HG03521 (cell line): ENCODE measurements at regions not wholly inside any gene's neighbourhood (a gene's known extent, or its start where the extent isn't known, plus 50 kb on each side); places are given as distances from the start of the nearest gene placed in this dataset.
"Not testable (repeated sequence)": the region's sequence is repeated elsewhere in the genome, so short reads cannot be mapped to it uniquely, and the experiment has no call there.

Source experiments
- ATAC-seq: cut with Tn5 transposase; IDR thresholded peaks from one replicate; pipeline ENCODE4 v1.9.1; 2021; ENCODE audit warnings: mild to moderate bottlenecking, moderate library complexity; ENCODE audit not compliant: unreplicated experiment

DNA sequence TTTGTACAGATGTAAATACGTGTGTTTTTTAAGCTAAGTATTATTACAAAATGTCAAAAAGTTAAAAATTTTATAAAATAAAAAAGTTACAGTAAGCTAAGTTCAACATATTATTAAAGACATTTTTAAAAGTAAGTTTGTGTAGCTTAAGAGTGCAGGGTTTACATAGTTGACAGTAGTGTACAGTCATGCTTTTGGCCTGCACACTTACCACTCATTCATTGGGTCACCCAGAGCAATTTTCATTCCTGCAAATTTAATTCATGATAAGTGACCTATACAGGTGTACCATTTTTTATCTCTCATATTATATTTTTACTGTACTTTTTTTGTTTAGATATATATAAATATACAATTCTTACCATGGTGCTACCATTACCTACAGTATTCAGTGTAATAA, 769.9 kb upstream of the SLITRK6 start:
- ATAC-seq: no peak

DNA sequence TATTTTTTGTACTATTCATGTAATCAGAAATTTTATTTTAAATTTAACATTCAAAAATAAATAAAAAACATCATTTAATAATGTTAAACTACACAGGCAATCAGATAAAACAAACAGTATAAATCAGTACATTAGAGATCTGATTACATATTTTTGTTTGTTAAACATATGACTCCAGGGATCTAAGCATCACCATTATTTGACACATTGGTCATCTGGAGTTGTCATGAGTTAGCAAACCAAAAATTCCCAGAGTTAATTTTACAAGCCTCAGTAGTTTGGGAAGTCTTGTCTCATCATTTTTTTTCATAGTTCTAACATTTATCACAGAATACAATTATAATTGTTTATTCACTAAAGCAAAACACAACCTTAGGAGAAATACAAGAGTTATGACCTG, 770.8 kb upstream of the SLITRK6 start:
- no peak for ATAC-seq

DNA sequence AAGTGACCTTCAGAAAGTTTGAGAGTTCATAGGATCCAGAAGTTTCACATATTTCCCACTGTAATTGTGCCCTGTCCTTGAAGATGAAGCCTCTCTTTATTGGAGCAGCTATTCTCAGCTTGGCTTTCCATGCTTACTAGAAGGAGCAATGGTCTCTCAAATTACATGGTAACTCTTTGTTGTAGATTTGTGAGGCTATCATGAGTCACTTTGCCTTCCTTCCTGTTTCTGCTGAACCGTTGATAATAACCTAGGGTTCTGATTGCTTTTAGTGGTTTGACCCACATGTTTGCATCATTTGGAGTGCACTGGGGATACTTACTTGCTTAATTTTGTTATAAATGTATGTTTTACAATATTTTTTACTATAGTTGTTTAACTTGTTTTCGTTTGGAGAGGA, 772.9 kb upstream of the SLITRK6 start:
- no peak for ATAC-seq

GRCh38 chr13:86579662-86580061, 780.4 kb upstream of the SLITRK6 start:
- ATAC-seq: no peak

- no peak for ATAC-seq
These were observed 782.5 kb upstream of the SLITRK6 start for GRCh38 chr13:86581706-86582105.

DNA sequence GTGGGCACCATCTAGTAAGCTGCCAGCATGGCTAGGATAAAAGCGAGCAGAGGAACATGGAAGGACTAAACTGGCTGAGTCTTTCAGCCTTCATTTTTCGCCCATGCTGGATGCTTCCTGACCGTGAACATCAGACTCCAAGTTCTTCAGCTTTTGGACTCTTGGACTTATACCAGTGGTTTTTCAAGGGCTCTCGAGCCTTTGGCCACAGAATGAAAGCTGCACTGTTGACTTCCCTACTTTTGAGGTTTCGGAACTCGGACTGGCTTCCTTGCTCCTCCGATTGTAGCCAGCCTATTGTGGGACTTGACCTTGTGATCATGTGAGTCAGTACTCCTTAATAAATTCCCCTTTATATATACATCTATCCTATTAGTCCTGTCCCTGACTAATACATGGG, 785.1 kb upstream of the SLITRK6 start:
- no peak for ATAC-seq

DNA sequence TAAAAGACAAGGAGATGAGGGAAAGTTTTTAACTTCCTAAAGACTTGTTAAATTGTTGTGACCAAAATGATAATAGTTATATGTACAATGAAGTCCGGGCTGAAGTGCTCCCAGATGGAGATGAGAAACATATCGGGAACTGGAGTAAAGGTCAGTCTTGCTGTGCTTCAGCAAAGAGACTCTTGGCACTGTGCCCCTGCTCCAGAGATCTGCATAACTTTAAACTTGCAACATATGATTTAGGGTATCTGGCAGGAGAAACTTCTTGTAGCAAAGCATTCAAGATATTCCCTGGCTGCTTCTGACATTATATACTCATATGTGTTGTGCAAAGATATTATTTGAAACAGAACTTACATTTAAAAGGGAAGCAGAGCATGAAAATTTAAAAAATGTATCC, 786.6 kb upstream of the SLITRK6 start:
- no peak for ATAC-seq

DNA sequence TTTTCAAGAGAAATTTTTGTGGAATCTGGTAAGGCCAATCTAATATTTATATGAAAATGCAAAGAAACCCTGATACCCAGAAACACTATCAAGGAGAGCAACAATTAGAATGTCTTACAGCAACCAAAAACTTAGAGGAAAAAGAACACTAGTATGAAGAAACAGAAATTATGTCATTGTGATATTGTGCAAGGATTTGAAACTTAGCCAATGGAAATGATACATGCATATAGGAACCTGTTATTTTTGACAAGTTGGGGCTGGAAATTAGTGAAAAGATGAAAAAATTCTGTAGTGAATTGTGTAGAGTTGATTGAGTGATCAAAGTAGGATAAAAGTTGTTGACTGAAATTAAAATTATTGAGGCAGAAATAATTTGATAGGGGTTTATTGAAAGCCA, 792.6 kb upstream of the SLITRK6 start:
- ATAC-seq: no peak

- no peak for ATAC-seq
These were observed 802.1 kb upstream of the SLITRK6 start for GRCh38 chr13:86601351-86601750.

DNA sequence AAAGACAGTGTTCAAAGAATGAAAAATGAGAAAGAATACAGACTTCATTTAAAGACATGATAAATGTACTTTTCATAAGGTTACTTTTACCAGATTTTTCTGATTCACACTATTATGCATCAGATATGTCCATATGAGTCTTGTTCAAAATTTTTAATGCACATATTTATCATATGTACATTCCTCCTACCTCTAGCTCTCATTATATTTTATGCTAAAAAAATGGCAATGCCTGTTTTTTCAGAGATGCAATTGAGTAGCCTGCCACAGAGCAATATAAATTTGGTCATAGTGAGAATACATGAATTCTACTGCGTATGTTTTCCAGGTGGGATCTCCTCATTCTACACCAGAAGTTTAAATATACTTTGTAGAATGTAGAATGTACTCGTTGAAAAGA, 807.0 kb upstream of the SLITRK6 start:
- no peak for ATAC-seq

DNA sequence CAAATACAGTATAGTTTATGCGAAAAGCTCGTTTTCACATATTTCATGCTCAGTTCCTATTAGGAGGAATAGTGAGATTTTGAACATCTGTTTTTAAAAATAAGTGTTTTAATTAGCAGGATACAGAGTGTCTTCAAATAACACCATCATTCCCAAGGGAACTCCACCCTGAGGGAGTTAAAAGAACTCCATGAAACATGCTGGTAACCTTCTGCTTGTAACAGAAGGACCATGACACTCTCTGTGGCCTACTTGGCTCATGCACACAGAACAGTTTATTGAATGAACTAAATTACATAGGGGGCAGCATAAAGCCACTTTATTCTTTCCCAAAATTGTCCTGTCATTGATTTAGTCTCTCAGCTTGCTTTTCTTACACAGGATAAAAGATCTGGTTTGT, 809.5 kb upstream of the SLITRK6 start:
- no peak for ATAC-seq

- no peak for ATAC-seq
These were observed 834.1 kb upstream of the SLITRK6 start for GRCh38 chr13:86633346-86633745.

DNA sequence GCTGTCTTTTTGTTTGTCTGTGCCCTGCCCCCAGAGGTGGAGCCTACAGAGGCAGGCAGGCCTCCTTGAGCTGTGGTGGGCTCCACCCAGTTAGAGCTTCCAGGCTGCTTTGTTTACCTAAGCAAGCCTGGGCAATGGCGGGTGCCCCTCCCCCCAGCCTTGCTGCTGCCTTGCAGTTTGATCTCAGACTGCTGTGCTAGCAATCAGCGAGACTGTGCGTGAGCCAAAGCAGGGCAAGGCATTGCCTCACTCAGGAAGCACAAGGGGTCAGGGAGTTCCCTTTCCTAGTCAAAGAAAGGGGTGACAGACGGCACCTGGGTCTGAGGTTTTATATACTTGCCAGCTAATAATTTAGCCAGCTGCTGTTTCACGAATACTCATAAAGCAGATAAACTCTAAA, 852.0 kb upstream of the SLITRK6 start:
- ATAC-seq: not testable (repeated sequence)

- ATAC-seq: no peak
These were observed 853.8 kb upstream of the SLITRK6 start for GRCh38 chr13:86653009-86653408.

- no peak for ATAC-seq
These were observed 856.3 kb upstream of the SLITRK6 start for GRCh38 chr13:86655561-86655960.

- no peak for ATAC-seq
These were observed 860.9 kb upstream of the SLITRK6 start for GRCh38 chr13:86660090-86660489.

GRCh38 chr13:86665842-86666241, 866.6 kb upstream of the SLITRK6 start:
- ATAC-seq: no peak

DNA sequence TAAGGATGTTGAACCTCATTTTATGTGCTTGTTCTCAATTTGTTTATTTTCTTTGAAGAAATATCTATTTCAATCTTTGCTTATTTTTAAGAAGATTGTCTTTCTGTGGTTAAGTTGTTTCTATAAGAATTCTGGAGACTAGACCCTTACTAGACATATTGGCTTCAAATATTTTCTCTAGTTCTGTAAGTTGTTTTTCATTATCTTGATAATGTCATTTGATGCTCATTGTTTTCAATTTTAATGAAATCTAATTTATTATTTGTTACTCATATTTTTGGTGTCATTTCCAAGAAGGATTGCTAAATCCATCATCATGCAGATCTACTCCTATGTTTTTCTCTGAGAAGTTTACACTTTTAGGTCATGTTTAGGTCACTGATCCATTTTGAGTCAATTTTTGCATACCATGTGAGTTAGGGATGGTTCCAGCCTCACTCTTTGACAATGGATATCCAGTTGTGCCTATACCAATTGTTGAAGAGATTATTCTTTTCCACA, 874.8 kb upstream of the SLITRK6 start:
- no peak for ATAC-seq

- ATAC-seq: no peak
These were observed 882.0 kb upstream of the SLITRK6 start for GRCh38 chr13:86681223-86681622.

GRCh38 chr13:86684402-86684801, 885.2 kb upstream of the SLITRK6 start:
- ATAC-seq: no peak

- no peak for ATAC-seq
These were observed 890.7 kb upstream of the SLITRK6 start for GRCh38 chr13:86689911-86690310.

GRCh38 chr13:86692291-86692690, 893.1 kb upstream of the SLITRK6 start:
- no peak for ATAC-seq

DNA sequence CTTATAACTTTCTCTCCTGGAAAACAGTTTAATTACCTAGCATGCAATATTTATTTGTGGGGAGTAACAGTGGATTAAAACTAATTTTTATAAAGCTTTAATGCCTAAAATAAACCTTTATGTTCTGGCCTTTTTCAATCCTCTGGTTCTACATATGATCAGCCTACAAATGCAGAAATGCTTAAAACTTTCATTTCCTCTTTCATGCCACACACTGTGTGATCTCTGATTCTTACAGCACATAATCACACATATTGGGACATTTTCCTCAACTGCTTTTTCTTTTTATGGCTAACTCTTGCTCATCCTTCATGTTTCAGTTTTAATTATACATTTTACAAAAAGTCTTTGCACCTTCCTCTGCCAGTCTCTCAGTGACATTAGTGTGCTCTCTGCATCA, 910.8 kb upstream of the SLITRK6 start:
- no peak for ATAC-seq

GRCh38 chr13:86710896-86711295, 911.7 kb upstream of the SLITRK6 start:
- no peak for ATAC-seq
